GM23248 (cell line): ENCODE measurements at regions not wholly inside any gene's neighbourhood (a gene's known extent, or its start where the extent isn't known, plus 50 kb on each side); places are given as distances from the start of the nearest gene placed in this dataset.

Experiments
- EZH2 ChIP-seq: fragments of 200-600 bp; sonication (generic); IDR thresholded peaks from 2 replicates; pipeline ENCODE4 v1.6.1; 2018; ENCODE audit warnings: antibody characterized with exemption, mild to moderate bottlenecking; ENCODE audit not compliant: insufficient read depth, poor library complexity, severe bottlenecking
- EZH2phosphoT487 ChIP-seq: fragments of 200-600 bp; sonication (generic); IDR thresholded peaks from 2 replicates; pipeline ENCODE4 v1.6.1; 2018; ENCODE audit warnings: antibody characterized with exemption, moderate library complexity, mild to moderate bottlenecking, low read depth; ENCODE audit not compliant: insufficient read depth

DNA sequence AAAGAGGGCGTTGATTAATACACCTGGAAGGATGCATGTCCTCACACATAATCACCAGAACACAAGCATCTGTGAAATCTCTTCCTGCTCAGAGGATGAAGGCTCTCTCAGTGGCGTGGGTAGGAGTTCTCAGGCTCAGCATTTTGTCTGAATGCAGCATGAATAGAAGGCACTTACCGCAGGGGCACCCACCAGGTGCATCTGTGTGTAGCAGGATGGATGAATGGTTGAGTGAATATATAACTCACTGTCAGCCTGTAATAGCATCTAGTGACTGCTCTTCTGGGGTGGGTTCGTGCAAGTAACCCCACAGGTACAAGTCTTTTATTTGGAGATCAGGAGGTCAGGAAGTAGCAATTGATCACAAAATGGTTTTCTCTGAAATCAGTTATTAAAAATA is 143.0 kb downstream of the SQOR start:
- TF ChIP-seq EZH2 (no peak), EZH2phosphoT487 (no peak)
